ENCODE measurements at regions not wholly inside any gene's neighbourhood (a gene's known extent, or its start where the extent isn't known, plus 50 kb on each side); places are given as distances from the start of the nearest gene placed in this dataset.

- no peak for FAIRE-seq
- no peaks in the 10 kb centered on the region for H3K79me2 ChIP-seq (ENCODE audit: control insufficient read depth, insufficient read depth, low read length)
- H4K20me1 ChIP-seq (replicated peaks; ENCODE audit: control insufficient read depth, extremely low read depth, insufficient read depth, low read length), result no peaks in the 10 kb centered on the region
- H2AFZ ChIP-seq (ENCODE audit: low read depth, low read length), result no peak overlapping the region
- H3K4me2 ChIP-seq (ENCODE audit: insufficient read depth, low read length), result no peak overlapping the region
- no peak for DNase-seq (ENCODE audit: low read depth, low spot score)
- TF ChIP-seq GATA2 (IDR thresholded peaks at IDR 0.05; ENCODE audit: insufficient read depth, insufficient read length, low read depth, low read length) (no peak), EZH2 (IDR thresholded peaks at IDR 0.05; ENCODE audit: borderline replicate concordance, low read depth, low read length, severe bottlenecking) (no peak), POLR2A (IDR thresholded peaks at IDR 0.05; ENCODE audit: low read depth, low read length) (no peak), JUN (IDR thresholded peaks at IDR 0.05; ENCODE audit: borderline replicate concordance, insufficient read depth, insufficient read length, low read depth) (no peak), MYC (IDR thresholded peaks at IDR 0.05; ENCODE audit: low read depth, low read length) (no peak), FOS (IDR thresholded peaks at IDR 0.05; ENCODE audit: borderline replicate concordance, insufficient read depth, low read length) (no peak), POLR2AphosphoS5 (IDR thresholded peaks at IDR 0.05; ENCODE audit: insufficient read depth, low read depth, low read length) (no peak), CTCF (IDR thresholded peaks at IDR 0.05; ENCODE audit: extremely low read depth in 1 of 2, insufficient read depth in 1 of 2, low read depth in 1 of 2, low read length in 2 of 2) (no peak), MAX (IDR thresholded peaks at IDR 0.05; ENCODE audit: insufficient read depth, insufficient read length) (no peak)
- no TSS peak for BruUV-seq (replicated peaks)
- no peak overlapping the region for H3K4me3 ChIP-seq (replicated peaks in 1 of 3; ENCODE audit: insufficient read depth in 1 of 3, low read depth in 1 of 3, low read length in 3 of 3)
- ChIA-PET POLR2A (no interaction called here), CTCF (interaction anchor here (1.2 kb wide), 1 partner anchor 19 kb away, joined by 4 read pairs; no protein-coding TSS in a partner anchor)
- no peaks in the 10 kb centered on the region for H3K9me1 ChIP-seq (replicated peaks; ENCODE audit: control insufficient read depth, extremely low read depth, insufficient read depth, low read length)
- no peaks in the 10 kb centered on the region for H3K9me3 ChIP-seq (replicated peaks; ENCODE audit: control insufficient read depth, insufficient read depth, low read length)
- H3K9ac ChIP-seq (replicated peaks; ENCODE audit: extremely low read depth, insufficient read depth, low read length), result no peak overlapping the region
- intact Hi-C loops (cut with micrococcal nuclease) (no loop called here), dilution Hi-C loops (cut with MboI; ENCODE audit: extremely low pct_ligation_motif_present, low sequenced_read_pairs) (no loop called here)
- H3K27me3 ChIP-seq (ENCODE audit: control insufficient read depth in 2 of 2, insufficient read depth in 2 of 2, low read length in 2 of 2), result no peaks in the 10 kb centered on the region
- H3K27ac ChIP-seq (ENCODE audit: insufficient read depth, low read depth, low read length), result no peak overlapping the region
- no peaks in the 10 kb centered on the region for H3K36me3 ChIP-seq (ENCODE audit: control insufficient read depth in 2 of 2, extremely low read depth in 1 of 2, insufficient read depth in 2 of 2, low read length in 2 of 2)
- H3K4me1 ChIP-seq (ENCODE audit: control insufficient read depth, extremely low read depth, insufficient read depth, low read length), result no peaks in the 10 kb centered on the region
These were observed 646.6 kb upstream of the PTBP2 start for GRCh38 chr1:96074876-96075577.

Data from endothelial cell of umbilical vein (primary cell).